GM12892 (cell line): ENCODE measurements at regions not wholly inside any gene's neighbourhood (a gene's known extent, or its start where the extent isn't known, plus 50 kb on each side); places are given as distances from the start of the nearest gene placed in this dataset.

Experiments
- POLR2A ChIP-seq: IDR thresholded peaks from 2 replicates; pipeline ENCODE4 v1.6.1; 2011; ENCODE audit warnings: low read depth, low read length, control low read depth
- POLR2AphosphoS5 ChIP-seq: IDR thresholded peaks from 2 replicates; pipeline ENCODE4 v1.6.1; 2011; ENCODE audit warnings: low read depth, low read length, control low read depth
- TAF1 ChIP-seq: IDR thresholded peaks from 2 replicates; pipeline ENCODE4 v1.6.1; 2011; ENCODE audit warnings: low read depth, mild to moderate bottlenecking, control low read depth, low read length, borderline replicate concordance

GRCh38 chr11:16554361-16554760, 184.1 kb upstream of the C11orf58 start:
- TF ChIP-seq POLR2A (no peak), TAF1 (no peak), POLR2AphosphoS5 (no peak)
